ENCODE measurements at regions not wholly inside any gene's neighbourhood (a gene's known extent, or its start where the extent isn't known, plus 50 kb on each side); places are given as distances from the start of the nearest gene placed in this dataset.

- TF ChIP-seq CTCF (IDR thresholded peaks at IDR 0.05) (no peak), POLR2AphosphoS5 (IDR thresholded peaks at IDR 0.05) (no peak)
Measured at GRCh38 chr1:239989990-239990389, 101.7 kb upstream of the FMN2 start.
